H9 (cell line): ENCODE measurements at regions not wholly inside any gene's neighbourhood (a gene's known extent, or its start where the extent isn't known, plus 50 kb on each side); places are given as distances from the start of the nearest gene placed in this dataset.

Experiments
- DNase-seq: peaks from one replicate; pipeline ENCODE4 v3.0.0-alpha.2; 2017
- H2AFZ ChIP-seq: one replicate; pipeline ENCODE4 v1.6.1; 2013; ENCODE audit warnings: mild to moderate bottlenecking, low read length, control low read depth, moderate library complexity
- H2AK5ac ChIP-seq: 2 replicates; pipeline ENCODE4 v1.6.1; 2013; ENCODE audit warnings: low read length, control low read depth, mixed read lengths; ENCODE audit not compliant: insufficient read length
- H2BK120ac ChIP-seq: one replicate; pipeline ENCODE4 v1.6.1; 2013; ENCODE audit warnings: low read depth, mild to moderate bottlenecking, low read length, control low read depth, inconsistent platforms; ENCODE audit not compliant: poor library complexity, severe bottlenecking
- H2BK12ac ChIP-seq: 2 replicates; pipeline ENCODE4 v1.6.1; 2013; ENCODE audit warnings: low read length, control low read depth, mixed read lengths, low read depth; ENCODE audit not compliant: insufficient read length
- H2BK15ac ChIP-seq: 2 replicates; pipeline ENCODE4 v1.6.1; 2013; ENCODE audit warnings: low read depth, low read length, control low read depth
- H2BK20ac ChIP-seq: one replicate; pipeline ENCODE4 v1.6.1; 2013; ENCODE audit warnings: low read depth, mild to moderate bottlenecking, low read length, control low read depth, inconsistent platforms; ENCODE audit not compliant: poor library complexity, severe bottlenecking
- H2BK5ac ChIP-seq: 2 replicates; pipeline ENCODE4 v1.6.1; 2013; ENCODE audit warnings: low read length, control low read depth, mixed read lengths; ENCODE audit not compliant: insufficient read length
- H3K14ac ChIP-seq: 2 replicates; pipeline ENCODE4 v1.6.1; 2013; ENCODE audit warnings: low read length, control low read depth; ENCODE audit not compliant: insufficient read depth
- H3K18ac ChIP-seq: 2 replicates; pipeline ENCODE4 v1.6.1; 2013; ENCODE audit warnings: low read depth, mild to moderate bottlenecking, mixed read lengths, low read length, control low read depth; ENCODE audit not compliant: insufficient read length
- H3K23ac ChIP-seq: 2 replicates; pipeline ENCODE4 v1.6.1; 2013; ENCODE audit warnings: low read length, control low read depth, mixed read lengths, low read depth; ENCODE audit not compliant: insufficient read length
- H3K23me2 ChIP-seq: 2 replicates; pipeline ENCODE4 v1.6.1; 2013; ENCODE audit warnings: low read depth, mild to moderate bottlenecking, mixed read lengths, low read length, control low read depth; ENCODE audit not compliant: insufficient read length, poor library complexity, severe bottlenecking
- H3K27ac ChIP-seq: 2 replicates; pipeline ENCODE4 v1.5.1; 2013; ENCODE audit warnings: low read length, control low read depth, mixed read lengths, low read depth; ENCODE audit not compliant: insufficient read length
- H3K27me3 ChIP-seq: 2 replicates; pipeline ENCODE4 v1.6.1; 2013; ENCODE audit warnings: low read length, control low read depth, inconsistent platforms; ENCODE audit not compliant: insufficient read depth
- H3K4ac ChIP-seq: 2 replicates; pipeline ENCODE4 v1.6.1; 2013; ENCODE audit warnings: low read depth, mild to moderate bottlenecking, control low read depth, inconsistent platforms, low read length, moderate library complexity
- H3K4me1 ChIP-seq: 2 replicates; pipeline ENCODE4 v1.6.1; 2013; ENCODE audit warnings: low read length, control low read depth, inconsistent platforms; ENCODE audit not compliant: insufficient read depth
- H3K4me2 ChIP-seq: 2 replicates; pipeline ENCODE4 v1.6.1; 2013; ENCODE audit warnings: low read length, control low read depth, mixed read lengths; ENCODE audit not compliant: insufficient read length, insufficient read depth
- H3K56ac ChIP-seq: 2 replicates; pipeline ENCODE4 v1.6.1; 2013; ENCODE audit warnings: low read depth, mild to moderate bottlenecking, mixed read lengths, low read length, control low read depth; ENCODE audit not compliant: insufficient read length
- H3K79me1 ChIP-seq: 2 replicates; pipeline ENCODE4 v1.6.1; 2013; ENCODE audit warnings: low read depth, mild to moderate bottlenecking, moderate library complexity, low read length, control low read depth, inconsistent platforms; ENCODE audit not compliant: insufficient read depth, poor library complexity, severe bottlenecking
- H3K79me2 ChIP-seq: 2 replicates; pipeline ENCODE4 v1.6.1; 2013; ENCODE audit warnings: low read length, control low read depth, inconsistent platforms; ENCODE audit not compliant: insufficient read depth
- H3K9ac ChIP-seq: 2 replicates; pipeline ENCODE4 v1.6.1; 2013; ENCODE audit warnings: low read length, control low read depth, mixed read lengths; ENCODE audit not compliant: insufficient read length; ENCODE audit errors: extremely low read depth
- H3K9me3 ChIP-seq: one replicate; pipeline ENCODE4 v1.6.1; 2013; ENCODE audit warnings: low read depth, low read length, inconsistent platforms; ENCODE audit not compliant: control insufficient read depth
- H3T11ph ChIP-seq: one replicate; pipeline ENCODE4 v1.6.1; 2013; ENCODE audit warnings: mild to moderate bottlenecking, low read length, control low read depth, inconsistent platforms
- H4K20me1 ChIP-seq: one replicate; pipeline ENCODE4 v1.6.1; 2013; ENCODE audit not compliant: control insufficient read depth, insufficient read length, insufficient read depth
- H4K5ac ChIP-seq: 2 replicates; pipeline ENCODE4 v1.6.1; 2013; ENCODE audit warnings: low read depth, mild to moderate bottlenecking, mixed read lengths, low read length, control low read depth; ENCODE audit not compliant: insufficient read length
- H4K8ac ChIP-seq: replicated peaks from 2 replicates; pipeline ENCODE4 v1.6.1; 2013; ENCODE audit warnings: low read length, control low read depth, mixed read lengths, low read depth; ENCODE audit not compliant: insufficient read length
- H4K91ac ChIP-seq: 2 replicates; pipeline ENCODE4 v1.6.1; 2013; ENCODE audit warnings: low read depth, mild to moderate bottlenecking, moderate library complexity, mixed read lengths, low read length, control low read depth; ENCODE audit not compliant: insufficient read length
- H3K27ac Mint-ChIP-seq, 3 experiments: 2 replicates in 2 of 3; 3 replicates in 1 of 3; pipeline ENCODE4 v1.8.0; 2020 to 2021; ENCODE audit warnings: mixed read lengths in 3 of 3, mild to moderate bottlenecking in 1 of 3, moderate library complexity in 1 of 3
- H3K27me3 Mint-ChIP-seq: 2 replicates; pipeline ENCODE4 v1.8.0; 2021; ENCODE audit warnings: low read depth, mild to moderate bottlenecking, moderate library complexity, mixed read lengths
- H3K36me3 Mint-ChIP-seq, 3 experiments: 2 replicates in 2 of 3; 3 replicates in 1 of 3; pipeline ENCODE4 v1.8.0; 2020 to 2021; ENCODE audit warnings: low read depth in 3 of 3, mixed read lengths in 3 of 3; ENCODE audit not compliant: insufficient read depth in 1 of 3
- H3K4me1 Mint-ChIP-seq, 2 experiments: 2 replicates each; pipeline ENCODE4 v1.8.0; 2020; ENCODE audit warnings: mixed read lengths in 2 of 2
- H3K4me3 Mint-ChIP-seq, 2 experiments: 2 replicates in 1 of 2; 3 replicates in 1 of 2; pipeline ENCODE4 v1.8.0; 2020 to 2021; ENCODE audit warnings: mild to moderate bottlenecking in 2 of 2, mixed read lengths in 2 of 2, moderate library complexity in 1 of 2
- H3K9me3 Mint-ChIP-seq, 2 experiments: 2 replicates in 1 of 2; 3 replicates in 1 of 2; pipeline ENCODE4 v1.8.0; 2020; ENCODE audit warnings: mild to moderate bottlenecking in 2 of 2, mixed read lengths in 2 of 2, moderate library complexity in 1 of 2
- WGBS: extraction: QIAGEN DNeasy Blood & Tissue Kit; methylation state at CpG from one replicate; pipeline ENCODE4 v1.1.7; 2013; ENCODE audit warnings: missing lambda C conversion rate, low lambda C conversion rate, mixed read lengths; ENCODE audit not compliant: insufficient read length; ENCODE audit errors: extremely low coverage; 5-methylcytosine and 5-hydroxymethylcytosine counted together
- TF ChIP-seq, protein P1 (sequence below): fragments of 200-600 bp; sonication (generic); conservative IDR thresholded peaks from 3 replicates; pipeline ENCODE4 v1.8.0; 2021; ENCODE audit warnings: antibody characterized with exemption, mild to moderate bottlenecking

DNA sequence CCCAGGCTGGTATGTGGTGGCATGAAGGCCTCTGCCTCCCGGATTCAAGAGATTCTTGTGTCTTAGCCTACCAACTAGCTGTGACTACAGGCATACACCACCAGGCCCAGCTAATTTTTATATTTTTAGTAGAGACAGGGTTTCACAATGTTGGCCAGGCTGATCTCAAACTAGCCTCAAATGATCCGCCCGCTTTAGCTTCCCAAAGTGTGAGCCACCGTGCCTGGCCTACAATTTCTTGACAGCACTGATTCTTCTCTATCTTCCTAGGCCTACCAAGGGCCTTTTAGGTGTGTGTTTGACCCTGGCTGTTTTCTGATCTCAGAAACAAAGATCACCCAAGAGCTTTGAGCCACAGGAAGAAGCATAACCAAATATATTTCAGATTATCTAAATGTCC lies 540.8 kb upstream of the ADAMTS5 start:
- H4K8ac ChIP-seq = no peak overlapping the region
- no peak overlapping the region for H3K4ac ChIP-seq
- no peaks in the 10 kb centered on the region for H3K4me1 Mint-ChIP-seq
- H3K79me1 ChIP-seq = no peaks in the 10 kb centered on the region
- H2BK20ac ChIP-seq = no peak overlapping the region
- no peaks in the 10 kb centered on the region for H3K27me3 Mint-ChIP-seq
- no peak overlapping the region for H4K91ac ChIP-seq
- H3K18ac ChIP-seq = no peak overlapping the region
- H2AK5ac ChIP-seq = no peak overlapping the region
- TF ChIP-seq, protein P1, sequence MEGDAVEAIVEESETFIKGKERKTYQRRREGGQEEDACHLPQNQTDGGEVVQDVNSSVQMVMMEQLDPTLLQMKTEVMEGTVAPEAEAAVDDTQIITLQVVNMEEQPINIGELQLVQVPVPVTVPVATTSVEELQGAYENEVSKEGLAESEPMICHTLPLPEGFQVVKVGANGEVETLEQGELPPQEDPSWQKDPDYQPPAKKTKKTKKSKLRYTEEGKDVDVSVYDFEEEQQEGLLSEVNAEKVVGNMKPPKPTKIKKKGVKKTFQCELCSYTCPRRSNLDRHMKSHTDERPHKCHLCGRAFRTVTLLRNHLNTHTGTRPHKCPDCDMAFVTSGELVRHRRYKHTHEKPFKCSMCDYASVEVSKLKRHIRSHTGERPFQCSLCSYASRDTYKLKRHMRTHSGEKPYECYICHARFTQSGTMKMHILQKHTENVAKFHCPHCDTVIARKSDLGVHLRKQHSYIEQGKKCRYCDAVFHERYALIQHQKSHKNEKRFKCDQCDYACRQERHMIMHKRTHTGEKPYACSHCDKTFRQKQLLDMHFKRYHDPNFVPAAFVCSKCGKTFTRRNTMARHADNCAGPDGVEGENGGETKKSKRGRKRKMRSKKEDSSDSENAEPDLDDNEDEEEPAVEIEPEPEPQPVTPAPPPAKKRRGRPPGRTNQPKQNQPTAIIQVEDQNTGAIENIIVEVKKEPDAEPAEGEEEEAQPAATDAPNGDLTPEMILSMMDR = no peak
- H3K36me3 Mint-ChIP-seq = no peaks in the 10 kb centered on the region
- H3K4me3 Mint-ChIP-seq = no peak overlapping the region
- no peaks in the 10 kb centered on the region for H3K79me2 ChIP-seq
- H2BK120ac ChIP-seq = no peak overlapping the region
- H3T11ph ChIP-seq = no peak overlapping the region
- H2BK15ac ChIP-seq = no peak overlapping the region
- H4K5ac ChIP-seq = no peak overlapping the region
- no peaks in the 10 kb centered on the region for H3K4me1 ChIP-seq
- no peak overlapping the region for H2BK12ac ChIP-seq
- no peaks in the 10 kb centered on the region for H4K20me1 ChIP-seq
- WGBS = no CpG with 5 or more reads among the region's 4 CpGs
- H3K27ac Mint-ChIP-seq = peak overlapping the region in 1 of 3 experiments; percentile 34; a peak in 1 of 7 replicates
- H3K9me3 Mint-ChIP-seq = no peaks in the 10 kb centered on the region; a peak in 1 of 5 replicates
- H3K4me2 ChIP-seq = no peak overlapping the region
- no peaks in the 10 kb centered on the region for H3K9me3 ChIP-seq
- H2BK5ac ChIP-seq = no peak overlapping the region
- H2AFZ ChIP-seq = no peak overlapping the region
- no peaks in the 10 kb centered on the region for H3K27me3 ChIP-seq
- H3K23ac ChIP-seq = no peak overlapping the region
- H3K14ac ChIP-seq = no peak overlapping the region
- H3K9ac ChIP-seq = no peak overlapping the region
- H3K27ac ChIP-seq = no peak overlapping the region
- no peaks in the 10 kb centered on the region for H3K23me2 ChIP-seq
- H3K56ac ChIP-seq = no peak overlapping the region
- no peak for DNase-seq
